Activated CD4-positive, alpha-beta memory T cell treated with anti-CD3 and anti-CD28 coated beads for 36 hours (primary cell): ENCODE measurements at regions not wholly inside any gene's neighbourhood (a gene's known extent, or its start where the extent isn't known, plus 50 kb on each side); places are given as distances from the start of the nearest gene placed in this dataset.

ENCODE experiments used
- CTCF ChIA-PET: fragments of 350-600 bp; sonication (Branson Sonifier 250); formaldehyde crosslinking; loops from one replicate; lab custom pipeline; 2021; ENCODE audit warnings: antibody characterized with exemption, inconsistent platforms; lab: Charles Lee
- POLR2A ChIA-PET: fragments of 350-600 bp; sonication (Branson Sonifier 250); formaldehyde crosslinking; loops from one replicate; lab custom pipeline; 2021; ENCODE audit warnings: antibody characterized with exemption; lab: Charles Lee
- DNase-seq: peaks from one replicate; pipeline ENCODE4 v3.0.0-alpha.2; 2020
- H3K27ac Mint-ChIP-seq: one replicate; pipeline ENCODE4 v1.8.0; 2021; ENCODE audit warnings: mixed read lengths
- H3K27me3 Mint-ChIP-seq: one replicate; pipeline ENCODE4 v1.8.0; 2021; ENCODE audit warnings: mixed read lengths
- H3K36me3 Mint-ChIP-seq: one replicate; pipeline ENCODE4 v1.8.0; 2021; ENCODE audit warnings: mixed read lengths
- H3K4me1 Mint-ChIP-seq: one replicate; pipeline ENCODE4 v1.8.0; 2021; ENCODE audit warnings: low read depth, mixed read lengths
- H3K4me3 Mint-ChIP-seq: one replicate; pipeline ENCODE4 v1.8.0; 2021; ENCODE audit warnings: mild to moderate bottlenecking, mixed read lengths
- H3K9me3 Mint-ChIP-seq: one replicate; pipeline ENCODE4 v1.8.0; 2021; ENCODE audit warnings: mixed read lengths
- intact Hi-C: fragments of 100-400 bp; cut with micrococcal nuclease; formaldehyde crosslinking; loops from one replicate; pipeline ENCODE4 v1.15.1; 2023

- intact Hi-C loops: no loop called here
- POLR2A ChIA-PET: no interaction called here
- no peak overlapping the region for H3K4me3 Mint-ChIP-seq
- peaks cover 2% of the 10 kb centered on the region for H3K4me1 Mint-ChIP-seq
- DNase-seq: no peak
- H3K9me3 Mint-ChIP-seq: peaks cover 5% of the 10 kb centered on the region
- no peak overlapping the region for H3K27ac Mint-ChIP-seq
- CTCF ChIA-PET: no interaction called here
- H3K27me3 Mint-ChIP-seq: no peaks in the 10 kb centered on the region
- H3K36me3 Mint-ChIP-seq: peaks cover 2% of the 10 kb centered on the region
These were observed 78.4 kb downstream of the RNASET2 start for GRCh38 chr6:166877906-166878305.

- H3K27me3 Mint-ChIP-seq: no peaks in the 10 kb centered on the region
- POLR2A ChIA-PET: no interaction called here
- H3K9me3 Mint-ChIP-seq: peaks cover 2% of the 10 kb centered on the region
- no peak overlapping the region for H3K27ac Mint-ChIP-seq
- no peak for DNase-seq
- no peaks in the 10 kb centered on the region for H3K36me3 Mint-ChIP-seq
- peaks cover 2% of the 10 kb centered on the region for H3K4me1 Mint-ChIP-seq
- H3K4me3 Mint-ChIP-seq: no peak overlapping the region
- CTCF ChIA-PET: no interaction called here
- intact Hi-C loops: no loop called here
These were observed 79.0 kb downstream of the RNASET2 start for GRCh38 chr6:166877349-166877748.

- DNase-seq: no peak
- Mint-ChIP-seq H3K36me3 (no peaks in the 10 kb centered on the region), H3K27me3 (no peaks in the 10 kb centered on the region), H3K27ac (no peak overlapping the region), H3K4me3 (no peak overlapping the region), H3K4me1 (no peaks in the 10 kb centered on the region), H3K9me3 (no peaks in the 10 kb centered on the region)
- intact Hi-C loops: no loop called here
- ChIA-PET POLR2A (no interaction called here), CTCF (no interaction called here)
These were observed 83.8 kb downstream of the RNASET2 start for GRCh38 chr6:166872531-166873009.

GRCh38 chr6:166870602-166871208, 85.6 kb downstream of the RNASET2 start:
- H3K36me3 Mint-ChIP-seq: no peaks in the 10 kb centered on the region
- no peaks in the 10 kb centered on the region for H3K4me1 Mint-ChIP-seq
- POLR2A ChIA-PET: no interaction called here
- no peak overlapping the region for H3K27ac Mint-ChIP-seq
- H3K4me3 Mint-ChIP-seq: no peak overlapping the region
- DNase-seq: no peak
- H3K27me3 Mint-ChIP-seq: no peaks in the 10 kb centered on the region
- intact Hi-C loops: no loop called here
- H3K9me3 Mint-ChIP-seq: no peaks in the 10 kb centered on the region
- CTCF ChIA-PET: no interaction called here

- CTCF ChIA-PET: interaction anchor here (0.6 to 1.5 kb wide), 4 partner anchors 82 to 295 kb away, joined by 3 to 4 read pairs (median 3); no protein-coding TSS in a partner anchor
- H3K36me3 Mint-ChIP-seq: no peaks in the 10 kb centered on the region
- no peaks in the 10 kb centered on the region for H3K27me3 Mint-ChIP-seq
- intact Hi-C loops: no loop called here
- H3K9me3 Mint-ChIP-seq: no peaks in the 10 kb centered on the region
- H3K27ac Mint-ChIP-seq: no peak overlapping the region
- peaks cover under 1% of the 10 kb centered on the region for H3K4me1 Mint-ChIP-seq
- H3K4me3 Mint-ChIP-seq: no peak overlapping the region
- POLR2A ChIA-PET: no interaction called here
- DNase-seq: no peak
These were observed 89.3 kb downstream of the RNASET2 start for GRCh38 chr6:166866839-166867637.

GRCh38 chr6:166864333-166864732, 92.0 kb downstream of the RNASET2 start:
- no peak for DNase-seq
- CTCF ChIA-PET: interaction anchor here (0.6 kb wide), 1 partner anchor 54 kb away, joined by 3 read pairs; no protein-coding TSS in a partner anchor
- POLR2A ChIA-PET: no interaction called here
- H3K9me3 Mint-ChIP-seq: no peaks in the 10 kb centered on the region
- H3K4me1 Mint-ChIP-seq: peaks cover 6% of the 10 kb centered on the region
- no peak overlapping the region for H3K4me3 Mint-ChIP-seq
- intact Hi-C loops: loop anchor here (5.0 kb wide), 1 partner anchor 77 kb away; no protein-coding TSS in a partner anchor
- no peak overlapping the region for H3K27ac Mint-ChIP-seq
- peaks cover 2% of the 10 kb centered on the region for H3K27me3 Mint-ChIP-seq
- no peaks in the 10 kb centered on the region for H3K36me3 Mint-ChIP-seq

GRCh38 chr6:166862978-166863530, 93.3 kb downstream of the RNASET2 start:
- intact Hi-C loops: loop anchor here (2.0 to 5.0 kb wide), 3 partner anchors 32 to 88 kb away; no protein-coding TSS in a partner anchor
- Mint-ChIP-seq H3K27me3 (peaks cover 2% of the 10 kb centered on the region), H3K36me3 (no peaks in the 10 kb centered on the region), H3K27ac (no peak overlapping the region), H3K4me3 (peak overlapping the region; percentile 75), H3K9me3 (no peaks in the 10 kb centered on the region), H3K4me1 (peaks cover 6% of the 10 kb centered on the region)
- no peak for DNase-seq
- ChIA-PET POLR2A (no interaction called here), CTCF (interaction anchor here (0.8 to 1.7 kb wide), 5 partner anchors 78 to 257 kb away, joined by 3 to 7 read pairs (median 4); no protein-coding TSS in a partner anchor)

- Mint-ChIP-seq H3K27ac (no peak overlapping the region), H3K9me3 (no peaks in the 10 kb centered on the region), H3K4me1 (peaks cover 6% of the 10 kb centered on the region), H3K27me3 (peaks cover 2% of the 10 kb centered on the region), H3K36me3 (no peaks in the 10 kb centered on the region), H3K4me3 (peak overlapping the region; percentile 75)
- DNase-seq: peak; percentile 53
- POLR2A ChIA-PET: no interaction called here
- intact Hi-C loops: loop anchor here (2.0 to 5.0 kb wide), 3 partner anchors 32 to 88 kb away; no protein-coding TSS in a partner anchor
- CTCF ChIA-PET: interaction anchor here (0.8 to 1.7 kb wide), 5 partner anchors 78 to 257 kb away, joined by 3 to 7 read pairs (median 4); no protein-coding TSS in a partner anchor
These were observed 93.9 kb downstream of the RNASET2 start for GRCh38 chr6:166862287-166862977.

- H3K4me3 Mint-ChIP-seq: peak overlapping the region; percentile 75
- POLR2A ChIA-PET: no interaction called here
- CTCF ChIA-PET: interaction anchor here (1.0 to 1.7 kb wide), 2 partner anchors 87 to 90 kb away, joined by 4 to 7 read pairs; no protein-coding TSS in a partner anchor
- no peaks in the 10 kb centered on the region for H3K36me3 Mint-ChIP-seq
- no peak overlapping the region for H3K27ac Mint-ChIP-seq
- DNase-seq: no peak
- intact Hi-C loops: loop anchor here (2.0 to 5.0 kb wide), 3 partner anchors 31 to 89 kb away; no protein-coding TSS in a partner anchor
- H3K27me3 Mint-ChIP-seq: peaks cover 2% of the 10 kb centered on the region
- H3K9me3 Mint-ChIP-seq: no peaks in the 10 kb centered on the region
- peaks cover 6% of the 10 kb centered on the region for H3K4me1 Mint-ChIP-seq
These were observed 94.4 kb downstream of the RNASET2 start for GRCh38 chr6:166861961-166862286.

- H3K27ac Mint-ChIP-seq: no peak overlapping the region
- H3K4me3 Mint-ChIP-seq: no peak overlapping the region
- H3K36me3 Mint-ChIP-seq: no peaks in the 10 kb centered on the region
These were observed 95.0 kb downstream of the RNASET2 start for GRCh38 chr6:166861304-166861703.

GRCh38 chr6:166860392-166860791, 96.0 kb downstream of the RNASET2 start:
- Mint-ChIP-seq H3K9me3 (no peaks in the 10 kb centered on the region), H3K36me3 (no peaks in the 10 kb centered on the region), H3K27ac (no peak overlapping the region), H3K27me3 (peaks cover 2% of the 10 kb centered on the region), H3K4me1 (peaks cover 6% of the 10 kb centered on the region), H3K4me3 (no peak overlapping the region)
- no peak for DNase-seq
- POLR2A ChIA-PET: no interaction called here
- CTCF ChIA-PET: interaction anchor here (0.8 to 1.2 kb wide), 2 partner anchors 73 to 85 kb away, joined by 3 read pairs; no protein-coding TSS in a partner anchor
- intact Hi-C loops: loop anchor here (5.0 kb wide), 1 partner anchor 73 kb away; no protein-coding TSS in a partner anchor

More at GRCh38 chr6:166861304-166861703, 95.0 kb downstream of the RNASET2 start:
- CTCF ChIA-PET: no interaction called here
- DNase-seq: no peak
- POLR2A ChIA-PET: no interaction called here
- intact Hi-C loops: loop anchor here (5.0 kb wide), 1 partner anchor 74 kb away; no protein-coding TSS in a partner anchor
- Mint-ChIP-seq H3K9me3 (no peaks in the 10 kb centered on the region), H3K4me1 (peaks cover 6% of the 10 kb centered on the region), H3K27me3 (peaks cover 2% of the 10 kb centered on the region)
